H1 (cell line): ENCODE measurements at regions not wholly inside any gene's neighbourhood (a gene's known extent, or its start where the extent isn't known, plus 50 kb on each side); places are given as distances from the start of the nearest gene placed in this dataset.

ENCODE experiments used
- HDAC6 ChIP-seq: IDR thresholded peaks from one replicate; pipeline ENCODE4 v1.7.1; 2012; ENCODE audit warnings: low read depth, mild to moderate bottlenecking, inconsistent platforms, low read length, moderate library complexity
- POLR2AphosphoS5 ChIP-seq: IDR thresholded peaks from 2 replicates; pipeline ENCODE4 v1.6.1; 2011; ENCODE audit warnings: low read depth, low read length
- SUZ12 ChIP-seq: fragments of 200-600 bp; sonication (generic); IDR thresholded peaks from 2 replicates; pipeline ENCODE4 v1.6.1; 2012; ENCODE audit warnings: mild to moderate bottlenecking, inconsistent platforms, low read length, moderate library complexity, mixed read lengths

DNA sequence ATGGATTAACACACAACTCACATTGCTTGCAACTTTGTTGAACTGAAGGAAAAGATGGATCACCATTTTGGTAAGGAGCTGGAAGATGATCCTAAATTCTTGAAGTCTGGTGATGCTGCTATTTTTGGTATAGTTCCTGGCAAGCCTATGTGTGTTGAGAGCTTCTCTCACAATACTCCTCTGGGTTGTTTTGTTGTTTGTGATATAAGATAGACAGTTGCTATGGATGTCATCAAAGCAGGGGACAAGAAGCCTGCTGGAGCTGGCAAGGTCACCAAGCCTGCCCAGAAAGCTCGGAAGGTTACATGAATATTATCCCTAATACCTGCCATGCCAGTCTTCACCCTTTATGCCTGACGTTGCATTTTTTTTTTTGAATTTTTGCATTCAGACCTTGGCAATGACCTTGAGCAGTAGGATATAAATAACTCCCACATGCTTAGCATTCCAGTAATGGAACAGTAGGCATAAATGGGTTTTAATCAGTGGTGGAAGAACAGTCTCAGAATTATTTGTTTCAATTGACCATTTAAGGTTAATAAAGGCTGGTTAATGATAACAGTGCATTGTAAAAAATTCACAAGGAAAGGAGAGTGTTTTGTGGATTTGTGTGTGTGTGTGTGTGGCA, 129.0 kb upstream of the SEL1L start (continued):
- TF ChIP-seq POLR2AphosphoS5: no peak
- TF ChIP-seq SUZ12: no peak
- no peak for TF ChIP-seq HDAC6
